A673 (cell line): ENCODE measurements at regions not wholly inside any gene's neighbourhood (a gene's known extent, or its start where the extent isn't known, plus 50 kb on each side); places are given as distances from the start of the nearest gene placed in this dataset.

Experiments
- EZH2 ChIP-seq: fragments of 200-600 bp; sonication (generic); IDR thresholded peaks from 2 replicates; pipeline ENCODE4 v1.6.1; 2017; ENCODE audit warnings: borderline replicate concordance, low read depth, mild to moderate bottlenecking, mixed read lengths, antibody characterized with exemption, low read length; ENCODE audit not compliant: poor library complexity, severe bottlenecking
- TF ChIP-seq, protein P1 (sequence below): fragments of 300-800, 200-600 bp; sonication (generic); conservative IDR thresholded peaks from 2 replicates; pipeline ENCODE4 v1.5.1; 2017; ENCODE audit warnings: low read depth, mild to moderate bottlenecking, antibody characterized with exemption, low read length, moderate library complexity, mixed read lengths

DNA sequence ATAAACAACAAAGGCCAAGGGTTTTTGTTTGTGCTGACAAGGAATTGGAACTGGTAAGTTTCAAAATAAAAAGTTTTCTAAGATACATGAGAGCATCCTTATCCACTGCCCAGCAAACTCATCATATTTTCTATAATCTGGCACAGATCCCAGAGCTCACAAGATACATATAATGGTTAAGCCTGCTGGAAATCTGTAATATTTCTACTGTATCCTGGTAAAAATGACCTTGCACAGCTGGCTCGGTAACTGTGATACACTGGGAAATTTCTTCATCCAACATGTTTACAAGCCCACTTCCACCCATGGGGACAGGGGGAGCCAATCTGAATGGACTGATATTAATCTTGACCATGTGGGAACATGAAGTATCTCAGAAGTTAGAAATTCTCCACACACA is 425.4 kb upstream of the MMADHC start:
- TF ChIP-seq, protein P1, sequence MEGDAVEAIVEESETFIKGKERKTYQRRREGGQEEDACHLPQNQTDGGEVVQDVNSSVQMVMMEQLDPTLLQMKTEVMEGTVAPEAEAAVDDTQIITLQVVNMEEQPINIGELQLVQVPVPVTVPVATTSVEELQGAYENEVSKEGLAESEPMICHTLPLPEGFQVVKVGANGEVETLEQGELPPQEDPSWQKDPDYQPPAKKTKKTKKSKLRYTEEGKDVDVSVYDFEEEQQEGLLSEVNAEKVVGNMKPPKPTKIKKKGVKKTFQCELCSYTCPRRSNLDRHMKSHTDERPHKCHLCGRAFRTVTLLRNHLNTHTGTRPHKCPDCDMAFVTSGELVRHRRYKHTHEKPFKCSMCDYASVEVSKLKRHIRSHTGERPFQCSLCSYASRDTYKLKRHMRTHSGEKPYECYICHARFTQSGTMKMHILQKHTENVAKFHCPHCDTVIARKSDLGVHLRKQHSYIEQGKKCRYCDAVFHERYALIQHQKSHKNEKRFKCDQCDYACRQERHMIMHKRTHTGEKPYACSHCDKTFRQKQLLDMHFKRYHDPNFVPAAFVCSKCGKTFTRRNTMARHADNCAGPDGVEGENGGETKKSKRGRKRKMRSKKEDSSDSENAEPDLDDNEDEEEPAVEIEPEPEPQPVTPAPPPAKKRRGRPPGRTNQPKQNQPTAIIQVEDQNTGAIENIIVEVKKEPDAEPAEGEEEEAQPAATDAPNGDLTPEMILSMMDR: no peak
- no peak for TF ChIP-seq EZH2
